ENCODE measurements at regions not wholly inside any gene's neighbourhood (a gene's known extent, or its start where the extent isn't known, plus 50 kb on each side); places are given as distances from the start of the nearest gene placed in this dataset.

DNA sequence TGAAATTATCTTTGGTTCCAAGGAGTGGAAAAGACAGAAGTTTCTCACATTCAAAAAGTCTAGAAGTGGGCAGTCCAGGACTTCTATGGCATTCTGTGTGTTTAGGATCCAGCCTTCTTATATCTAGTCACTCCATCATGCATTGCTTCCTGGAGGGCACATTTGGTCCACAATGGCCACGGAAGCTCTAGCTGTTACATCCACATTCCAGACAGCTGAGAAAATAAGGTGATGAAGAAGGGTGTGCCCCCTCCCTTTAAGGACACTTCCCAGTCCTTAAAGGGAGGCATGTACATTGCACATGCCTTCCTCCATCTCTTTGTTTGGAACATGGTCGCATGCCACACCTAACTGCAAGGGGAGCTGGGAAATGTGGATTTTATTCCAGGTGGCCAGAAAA is 59.9 kb upstream of the BZW1 start:
- DNase-seq (ENCODE audit: low read depth in 2 of 3, low spot score in 2 of 3): no peak

DNA sequence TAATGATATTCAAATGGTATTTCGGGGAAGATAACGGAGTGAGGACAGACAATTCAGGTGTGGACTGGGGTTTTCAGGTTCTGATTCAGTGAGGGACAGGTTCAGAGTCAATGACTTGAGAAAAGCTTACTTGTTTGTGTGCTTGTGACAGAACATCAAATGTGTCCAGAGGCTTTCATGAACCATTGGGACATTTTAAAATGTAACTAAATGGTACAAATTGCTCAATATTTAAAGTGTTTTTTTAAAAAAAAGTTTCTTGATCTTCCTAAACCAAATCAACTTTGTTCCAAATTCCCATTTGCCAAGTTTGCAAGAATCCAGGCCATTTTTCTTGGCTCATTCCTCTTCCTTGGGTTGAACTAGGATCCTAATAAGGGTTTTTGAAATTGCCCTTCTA is 59.4 kb upstream of the BZW1 start:
- DNase-seq (ENCODE audit: low read depth in 2 of 3, low spot score in 2 of 3): no peak

DNA sequence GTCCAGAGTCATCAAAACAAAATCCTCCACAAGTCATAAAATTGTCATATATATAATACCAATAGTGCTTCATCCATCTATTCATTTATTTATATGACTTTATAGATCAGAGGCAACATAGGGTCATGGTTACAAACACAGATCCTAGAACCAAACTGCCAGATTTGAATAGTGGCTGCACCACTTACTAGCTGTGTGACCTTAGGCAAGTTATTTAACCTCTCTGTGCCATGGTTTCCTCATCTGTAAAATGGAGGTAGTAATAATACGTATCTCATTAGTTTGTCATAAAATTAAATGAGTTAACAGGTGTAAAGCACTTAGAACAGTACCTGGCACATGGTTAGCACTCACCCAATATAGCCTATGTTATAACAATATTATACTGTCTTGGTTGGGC is 58.9 kb upstream of the BZW1 start:
- no peak for DNase-seq (ENCODE audit: low read depth in 2 of 3, low spot score in 2 of 3)

DNA sequence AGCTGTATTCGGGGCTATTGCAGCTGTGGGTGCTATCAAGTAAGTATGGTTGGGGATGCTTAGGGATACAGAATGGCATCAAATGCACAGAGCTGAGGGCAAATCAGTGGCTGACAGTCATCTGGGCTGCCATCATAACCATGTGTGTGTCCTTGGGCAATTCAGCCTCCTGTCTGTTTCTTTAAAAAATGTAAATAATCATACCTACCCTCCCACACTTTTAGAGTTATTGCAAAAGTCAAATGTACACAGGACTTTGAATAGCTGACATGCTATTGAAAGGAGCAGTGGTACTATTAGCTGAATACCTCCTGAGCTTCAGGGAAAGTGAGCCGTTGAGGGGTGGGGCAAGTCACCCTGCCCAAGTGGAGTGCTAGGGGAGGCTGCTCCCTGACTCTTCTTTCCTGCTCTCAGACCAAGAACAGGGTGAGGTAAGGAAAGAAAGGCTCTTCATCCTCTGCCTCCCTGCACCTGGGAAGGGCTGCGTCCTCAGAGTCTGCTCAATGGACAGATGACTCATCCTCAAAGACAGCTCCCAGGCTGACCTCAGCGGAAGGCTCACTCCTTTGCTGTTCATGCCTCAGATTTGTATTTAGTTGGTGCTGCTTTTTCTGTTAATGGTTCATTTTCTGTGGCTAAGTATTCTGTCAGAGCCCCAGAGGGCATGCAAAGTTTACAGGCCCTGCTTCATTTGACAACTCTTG is 54.9 kb upstream of the BZW1 start:
- DNase-seq (ENCODE audit: low read depth in 2 of 3, low spot score in 2 of 3): no peak

DNA sequence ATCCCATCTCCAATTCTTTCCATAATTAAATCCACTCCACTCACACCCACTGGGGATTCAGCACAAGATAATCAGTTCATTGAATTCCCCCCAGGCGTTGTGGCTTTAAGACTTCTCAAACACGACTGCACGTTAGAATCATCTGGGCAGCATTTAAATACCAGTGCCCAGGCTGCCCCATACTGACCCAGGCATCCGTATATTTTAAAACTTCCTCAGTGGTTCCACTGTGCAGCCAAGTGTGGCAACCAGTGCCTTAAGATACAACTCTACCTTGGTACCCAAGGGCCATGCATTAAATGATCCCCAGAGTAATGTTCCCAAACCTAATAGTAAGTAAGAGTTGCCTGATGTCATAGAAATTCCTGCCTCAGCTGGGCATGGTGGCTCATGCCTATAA is 54.3 kb upstream of the BZW1 start:
- DNase-seq (ENCODE audit: low read depth in 2 of 3, low spot score in 2 of 3): no peak

DNA sequence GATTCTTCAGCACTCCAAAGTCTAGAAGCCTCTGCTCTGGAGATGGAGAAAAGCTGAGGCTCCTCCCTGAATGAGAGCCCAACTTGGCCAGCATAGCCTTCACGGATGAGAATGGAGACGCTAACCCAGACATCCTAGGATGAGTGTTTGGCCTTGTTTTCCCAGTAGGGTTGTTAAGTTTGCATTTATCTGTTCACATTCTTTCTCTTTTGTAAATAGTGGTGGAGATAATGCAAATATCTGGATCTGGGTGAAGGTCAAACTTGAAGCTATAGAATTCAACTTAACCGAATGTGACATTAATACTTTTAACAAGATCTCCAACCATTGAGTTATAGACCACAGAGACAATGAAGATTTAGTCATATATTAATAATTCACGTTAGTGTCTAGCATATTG is 53.4 kb upstream of the BZW1 start:
- DNase-seq (ENCODE audit: low read depth in 2 of 3, low spot score in 2 of 3): no peak

DNA sequence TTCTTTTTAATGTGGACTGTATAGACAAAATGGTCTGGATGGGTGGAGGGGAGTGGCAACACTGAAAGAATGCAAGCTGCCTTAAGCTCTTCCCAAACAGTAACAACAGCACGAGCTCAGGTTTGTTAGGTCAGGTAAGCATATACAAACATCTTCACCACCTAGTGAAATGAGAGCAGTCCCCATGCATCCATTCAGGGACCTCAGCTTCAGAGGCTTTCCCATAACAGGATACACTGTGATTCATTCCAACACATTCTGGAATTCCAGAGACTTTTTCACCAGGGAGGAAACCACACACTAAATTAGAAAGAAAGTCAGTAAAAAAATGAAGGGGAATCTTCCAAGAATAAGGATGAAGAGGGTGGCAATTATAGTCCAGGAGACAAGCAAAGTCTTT is 50.4 kb upstream of the BZW1 start:
- no peak for DNase-seq (ENCODE audit: low read depth in 2 of 3, low spot score in 2 of 3)
